Endothelial cell of umbilical vein (primary cell): ENCODE measurements at regions not wholly inside any gene's neighbourhood (a gene's known extent, or its start where the extent isn't known, plus 50 kb on each side); places are given as distances from the start of the nearest gene placed in this dataset.
"Not testable (repeated sequence)": the region's sequence is repeated elsewhere in the genome, so short reads cannot be mapped to it uniquely, and the experiment has no call there.

ENCODE experiments used
- GATA2 ChIP-seq: IDR thresholded peaks from 2 replicates; pipeline ENCODE4 v1.7.0; 2011; ENCODE audit warnings: low read depth, mild to moderate bottlenecking, moderate library complexity, mixed read lengths, low read length; ENCODE audit not compliant: insufficient read length, insufficient read depth
- POLR2A ChIP-seq: IDR thresholded peaks from 2 replicates; pipeline ENCODE4 v1.6.1; 2012; ENCODE audit warnings: low read depth, mild to moderate bottlenecking, control low read depth, low read length
- POLR2AphosphoS5 ChIP-seq: IDR thresholded peaks from 2 replicates; pipeline ENCODE4 v1.6.1; 2012; ENCODE audit warnings: low read depth, mild to moderate bottlenecking, control low read depth, low read length, moderate library complexity; ENCODE audit not compliant: insufficient read depth
- TF ChIP-seq, protein P1 (sequence below), 2 donors: IDR thresholded peaks; 1 replicate in 1 of 2; 2 replicates in 1 of 2; pipeline ENCODE4 v1.5.1; 2011; ENCODE audit warnings: low read length in 2 of 2, mild to moderate bottlenecking in 2 of 2, moderate library complexity in 2 of 2, control low read depth in 1 of 2, inconsistent platforms in 1 of 2, low read depth in 1 of 2; ENCODE audit not compliant: insufficient read depth in 1 of 2; ENCODE audit errors: extremely low read depth in 1 of 2
- TF ChIP-seq, protein P2 (sequence below): IDR thresholded peaks from 2 replicates; pipeline ENCODE4 v1.6.1; 2011; ENCODE audit not compliant: insufficient read depth, insufficient read length

DNA sequence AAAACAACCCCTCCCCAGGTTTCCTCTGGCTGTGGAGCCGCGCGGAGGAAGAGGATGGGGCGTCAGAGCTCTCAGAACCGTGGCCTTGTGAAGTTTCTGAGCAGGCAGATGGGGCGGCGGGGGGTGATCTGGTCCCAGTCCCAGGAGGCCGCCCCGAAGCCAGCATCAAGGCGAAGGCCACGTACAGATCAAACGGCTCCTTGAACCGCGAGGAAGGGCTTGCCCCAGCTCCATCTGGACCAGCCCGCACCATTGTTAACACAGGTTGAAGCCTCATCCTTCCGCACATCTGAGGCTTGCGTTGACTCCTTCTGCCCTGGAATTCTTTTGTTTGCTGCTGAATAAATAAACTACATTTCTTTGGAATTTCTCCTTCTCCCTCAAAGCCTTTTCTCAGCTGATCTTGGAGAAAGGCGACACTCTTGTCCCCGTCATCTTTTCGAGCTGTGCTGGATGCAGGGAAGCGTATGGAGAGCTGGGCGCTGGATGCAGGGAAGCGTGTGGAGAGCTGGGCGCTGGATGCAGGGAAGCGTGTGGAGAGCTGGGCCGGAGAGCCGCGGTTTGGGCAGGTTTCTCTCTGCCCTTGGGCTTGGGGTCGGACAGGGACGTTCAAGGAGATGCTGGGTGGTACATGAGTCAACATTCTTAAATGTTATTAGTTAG, 53.6 kb upstream of the METTL9 start:
- TF ChIP-seq POLR2AphosphoS5, POLR2A, GATA2: not testable (repeated sequence)
- TF ChIP-seq, protein P1, sequence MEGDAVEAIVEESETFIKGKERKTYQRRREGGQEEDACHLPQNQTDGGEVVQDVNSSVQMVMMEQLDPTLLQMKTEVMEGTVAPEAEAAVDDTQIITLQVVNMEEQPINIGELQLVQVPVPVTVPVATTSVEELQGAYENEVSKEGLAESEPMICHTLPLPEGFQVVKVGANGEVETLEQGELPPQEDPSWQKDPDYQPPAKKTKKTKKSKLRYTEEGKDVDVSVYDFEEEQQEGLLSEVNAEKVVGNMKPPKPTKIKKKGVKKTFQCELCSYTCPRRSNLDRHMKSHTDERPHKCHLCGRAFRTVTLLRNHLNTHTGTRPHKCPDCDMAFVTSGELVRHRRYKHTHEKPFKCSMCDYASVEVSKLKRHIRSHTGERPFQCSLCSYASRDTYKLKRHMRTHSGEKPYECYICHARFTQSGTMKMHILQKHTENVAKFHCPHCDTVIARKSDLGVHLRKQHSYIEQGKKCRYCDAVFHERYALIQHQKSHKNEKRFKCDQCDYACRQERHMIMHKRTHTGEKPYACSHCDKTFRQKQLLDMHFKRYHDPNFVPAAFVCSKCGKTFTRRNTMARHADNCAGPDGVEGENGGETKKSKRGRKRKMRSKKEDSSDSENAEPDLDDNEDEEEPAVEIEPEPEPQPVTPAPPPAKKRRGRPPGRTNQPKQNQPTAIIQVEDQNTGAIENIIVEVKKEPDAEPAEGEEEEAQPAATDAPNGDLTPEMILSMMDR (IDR thresholded peaks at IDR 0.05; ENCODE audit: extremely low read depth in 1 of 2, insufficient read depth in 1 of 2, low read depth in 1 of 2, low read length in 2 of 2) = not testable (repeated sequence)
- TF ChIP-seq, protein P2, sequence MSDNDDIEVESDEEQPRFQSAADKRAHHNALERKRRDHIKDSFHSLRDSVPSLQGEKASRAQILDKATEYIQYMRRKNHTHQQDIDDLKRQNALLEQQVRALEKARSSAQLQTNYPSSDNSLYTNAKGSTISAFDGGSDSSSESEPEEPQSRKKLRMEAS = not testable (repeated sequence)
